ENCODE measurements at regions not wholly inside any gene's neighbourhood (a gene's known extent, or its start where the extent isn't known, plus 50 kb on each side); places are given as distances from the start of the nearest gene placed in this dataset.
A peak's percentile ranks its signal among the peaks of the same experiment; 100 is the strongest.

DNA sequence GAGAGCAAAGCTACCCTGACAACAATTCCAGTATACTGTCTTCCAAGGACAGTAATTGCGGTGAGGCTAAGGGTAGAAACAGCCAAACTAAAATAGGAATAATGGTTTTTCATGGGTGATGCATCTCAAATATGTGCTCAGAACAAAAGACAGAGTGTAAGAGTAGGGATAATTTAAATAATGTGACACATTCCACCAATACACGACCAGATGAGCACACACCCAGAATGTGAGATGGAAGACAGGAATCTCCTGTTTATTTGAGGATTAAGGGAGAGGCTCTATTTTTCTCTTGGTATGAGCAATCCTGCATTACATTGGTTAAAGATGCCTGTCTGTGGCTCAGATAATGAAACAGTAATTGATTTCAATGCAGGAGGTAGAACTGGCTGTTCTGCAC, 292.9 kb upstream of the ZFP64 start:
- no peak overlapping the region for H2AK5ac ChIP-seq (ENCODE audit: low read depth, low read length)
- no peak overlapping the region for H3K4me3 ChIP-seq (ENCODE audit: extremely low read depth in 1 of 4, insufficient read depth in 2 of 4, low read depth in 3 of 4, low read length in 4 of 4)
- no peaks in the 10 kb centered on the region for H3K36me3 ChIP-seq (ENCODE audit: control insufficient read depth in 2 of 4, insufficient read depth in 4 of 4, low read length in 3 of 4)
- H2BK120ac ChIP-seq (replicated peaks; ENCODE audit: low read depth, low read length) = no peak overlapping the region
- H2BK5ac ChIP-seq (ENCODE audit: low read depth, low read length) = no peak overlapping the region
- H3K23ac ChIP-seq (ENCODE audit: insufficient read length) = no peak overlapping the region
- H3K9me3 ChIP-seq (ENCODE audit: insufficient read depth in 2 of 2, low read depth in 1 of 2, low read length in 1 of 2) = no peaks in the 10 kb centered on the region
- H4K5ac ChIP-seq (ENCODE audit: insufficient read length, low read depth, low read length) = no peak overlapping the region
- H2BK15ac ChIP-seq (ENCODE audit: low read length) = no peak overlapping the region
- no peaks in the 10 kb centered on the region for H3K79me1 ChIP-seq (ENCODE audit: low read depth, low read length)
- ChIA-PET POLR2A (ENCODE audit: partially characterized antibody) (no interaction called here), CTCF (ENCODE audit: partially characterized antibody) (interaction anchor here (0.5 to 0.6 kb wide), 3 partner anchors 12 to 732 kb away, joined by 3 to 4 read pairs (median 4); no protein-coding TSS in a partner anchor)
- no peak overlapping the region for H2AFZ ChIP-seq (ENCODE audit: low read length)
- no peak overlapping the region for H2BK20ac ChIP-seq (ENCODE audit: low read length)
- H3K79me2 ChIP-seq (ENCODE audit: control insufficient read depth in 1 of 2, insufficient read depth in 2 of 2, low read length in 2 of 2) = no peaks in the 10 kb centered on the region
- DNase-seq (ENCODE audit: low read depth in 1 of 2, low spot score in 2 of 2) (no peak), FAIRE-seq (no peak)
- H4K20me1 ChIP-seq (replicated peaks in 1 of 2; ENCODE audit: control insufficient read depth in 1 of 2, insufficient read depth in 2 of 2, low read length in 2 of 2) = no peaks in the 10 kb centered on the region
- H3K4me2 ChIP-seq (ENCODE audit: insufficient read depth in 1 of 2, low read depth in 2 of 2, low read length in 2 of 2) = no peak overlapping the region
- H3K9ac ChIP-seq (replicated peaks in 1 of 4; ENCODE audit: extremely low read depth in 1 of 4, low read depth in 3 of 4, low read length in 3 of 4) = peak overlapping the region in 1 of 4 experiments; percentile 43; a peak in 1 of 7 replicates
- WGBS, 2 experiments (ENCODE audit: extremely low coverage in 1 of 2, insufficient coverage in 1 of 2, insufficient read length in 1 of 2, insufficient replicate concordance in 2 of 2, low coverage in 1 of 2, low lambda C conversion rate in 2 of 2, missing lambda C conversion rate in 1 of 2) = 86% methylated on average over 2 of the region's 2 CpGs; no CpG with 5 or more reads in 1 of the 2 experiments
- no peak overlapping the region for H3K27ac ChIP-seq (ENCODE audit: low read depth, low read length)
- no peak overlapping the region for H3K18ac ChIP-seq (ENCODE audit: extremely low read depth, low read length)
- H3K23me2 ChIP-seq (ENCODE audit: low read depth, low read length) = no peaks in the 10 kb centered on the region
- H3K14ac ChIP-seq (ENCODE audit: insufficient read length) = no peak overlapping the region
- H4K8ac ChIP-seq (ENCODE audit: extremely low read depth, insufficient read depth, low read length) = no peak overlapping the region
- no peak overlapping the region for H3K4ac ChIP-seq (replicated peaks; ENCODE audit: insufficient read length, low read depth, low read length)
- no peak overlapping the region for H4K91ac ChIP-seq (replicated peaks; ENCODE audit: insufficient read length, low read length)
- no peaks in the 10 kb centered on the region for H3K4me1 ChIP-seq (replicated peaks in 1 of 4; ENCODE audit: control insufficient read depth in 3 of 4, insufficient read depth in 4 of 4, low read length in 3 of 4)
- H3K27me3 ChIP-seq (replicated peaks in 1 of 4; ENCODE audit: control insufficient read depth in 3 of 4, extremely low read depth in 1 of 4, insufficient read depth in 3 of 4, low read length in 3 of 4) = no peaks in the 10 kb centered on the region
- H3K56ac ChIP-seq (replicated peaks; ENCODE audit: insufficient read length, low read depth, low read length) = no peak overlapping the region
- no peak overlapping the region for H2BK12ac ChIP-seq (ENCODE audit: low read depth, low read length)
- no peak for TF ChIP-seq SP4 (IDR thresholded peaks at IDR 0.05; ENCODE audit: low read length)
- TF ChIP-seq RNF2 (IDR thresholded peaks at IDR 0.05; ENCODE audit: borderline replicate concordance, low read depth, low read length, missing control alignments, poor library complexity, severe bottlenecking) = no peak
- TF ChIP-seq BCL11A (IDR thresholded peaks at IDR 0.05; ENCODE audit: low read depth in 2 of 2, low read length in 2 of 2) = no peak
- TF ChIP-seq, protein P1, sequence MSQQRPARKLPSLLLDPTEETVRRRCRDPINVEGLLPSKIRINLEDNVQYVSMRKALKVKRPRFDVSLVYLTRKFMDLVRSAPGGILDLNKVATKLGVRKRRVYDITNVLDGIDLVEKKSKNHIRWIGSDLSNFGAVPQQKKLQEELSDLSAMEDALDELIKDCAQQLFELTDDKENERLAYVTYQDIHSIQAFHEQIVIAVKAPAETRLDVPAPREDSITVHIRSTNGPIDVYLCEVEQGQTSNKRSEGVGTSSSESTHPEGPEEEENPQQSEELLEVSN (IDR thresholded peaks at IDR 0.05) = no peak
- TF ChIP-seq RFX5 (IDR thresholded peaks at IDR 0.05; ENCODE audit: borderline replicate concordance, low read depth, low read length) = no peak
- no peak for TF ChIP-seq CEBPB (IDR thresholded peaks at IDR 0.05; ENCODE audit: low read depth, low read length)
- TF ChIP-seq, protein P2, sequence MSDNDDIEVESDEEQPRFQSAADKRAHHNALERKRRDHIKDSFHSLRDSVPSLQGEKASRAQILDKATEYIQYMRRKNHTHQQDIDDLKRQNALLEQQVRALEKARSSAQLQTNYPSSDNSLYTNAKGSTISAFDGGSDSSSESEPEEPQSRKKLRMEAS (IDR thresholded peaks at IDR 0.05) = no peak
- TF ChIP-seq HDAC2 (IDR thresholded peaks at IDR 0.05; ENCODE audit: borderline replicate concordance in 1 of 2, low read depth in 2 of 2, low read length in 2 of 2) = no peak
- no peak for TF ChIP-seq SRF (IDR thresholded peaks at IDR 0.05; ENCODE audit: low read depth, low read length)

All from H1 (cell line).